ENCODE measurements at regions not wholly inside any gene's neighbourhood (a gene's known extent, or its start where the extent isn't known, plus 50 kb on each side); places are given as distances from the start of the nearest gene placed in this dataset.
"Not testable (repeated sequence)": the region's sequence is repeated elsewhere in the genome, so short reads cannot be mapped to it uniquely, and the experiment has no call there.

DNA sequence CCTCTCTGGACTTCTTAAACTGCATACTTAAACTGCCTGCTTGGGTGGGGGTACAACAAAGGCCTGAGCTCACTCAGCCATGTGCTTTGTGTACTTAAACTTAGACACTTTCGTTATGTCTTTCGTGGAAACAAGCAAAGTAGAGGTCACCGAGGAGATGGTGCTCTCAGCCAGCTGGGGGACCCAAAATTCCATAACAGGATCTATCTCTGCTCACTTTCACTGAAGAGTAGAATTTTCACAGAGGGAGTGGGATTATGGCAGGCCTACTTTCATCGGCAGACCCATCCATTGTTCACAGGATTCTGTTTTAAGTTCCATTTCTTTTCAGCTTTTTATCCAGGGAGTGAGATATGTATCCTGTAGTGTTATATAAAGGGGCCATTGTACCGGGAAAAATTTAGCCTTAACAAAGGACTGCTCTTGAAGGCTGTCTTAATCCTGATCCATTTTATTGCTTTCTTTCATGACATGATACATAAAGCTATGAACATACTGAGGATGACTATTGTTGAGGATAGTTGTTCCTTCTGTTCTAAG is 370.0 kb upstream of the GHITM start:
- intact Hi-C loops (cut with DNase I) = no loop called here
- no peaks in the 10 kb centered on the region for H3K36me3 ChIP-seq
- no peak for DNase-seq (ENCODE audit: low spot score)
- no peaks in the 10 kb centered on the region for H3K9me3 ChIP-seq
- H3K27me3 ChIP-seq (replicated peaks; ENCODE audit: insufficient read depth) = no peaks in the 10 kb centered on the region
- 58% methylated on average over 5 of the region's 5 CpGs for WGBS
- no peak for TF ChIP-seq POLR2AphosphoS5 (IDR thresholded peaks at IDR 0.05)
- no peak overlapping the region for H3K4me3 ChIP-seq
- no peak overlapping the region for H3K27ac ChIP-seq
- H3K4me1 ChIP-seq (replicated peaks) = no peaks in the 10 kb centered on the region

DNA sequence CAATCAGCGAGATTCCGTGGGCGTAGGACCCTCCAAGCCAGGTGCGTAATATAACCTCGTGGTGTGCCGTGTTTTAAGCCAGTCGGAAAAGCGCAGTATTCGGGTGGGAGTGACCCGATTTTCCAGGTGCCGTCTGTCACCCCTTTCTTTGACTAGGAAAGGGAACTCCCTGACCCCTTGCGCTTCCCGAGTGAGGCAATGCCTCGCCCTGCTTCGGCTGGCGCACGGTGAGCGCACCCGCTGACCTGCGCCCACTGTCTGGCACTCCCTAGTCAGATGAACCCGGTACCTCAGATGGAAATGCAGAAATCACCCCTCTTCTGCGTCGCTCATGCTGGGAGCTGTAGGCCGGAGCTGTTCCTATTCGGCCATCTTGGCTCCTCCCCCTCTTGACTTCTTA is 352.6 kb upstream of the GHITM start:
- H3K36me3 ChIP-seq; DNase-seq (ENCODE audit: low spot score); intact Hi-C loops (cut with DNase I); H3K4me1 ChIP-seq (replicated peaks); H3K4me3 ChIP-seq; H3K27me3 ChIP-seq (replicated peaks; ENCODE audit: insufficient read depth); H3K27ac ChIP-seq; H3K9me3 ChIP-seq: not testable (repeated sequence)
- 91% methylated on average over 25 of the region's 25 CpGs for WGBS

DNA sequence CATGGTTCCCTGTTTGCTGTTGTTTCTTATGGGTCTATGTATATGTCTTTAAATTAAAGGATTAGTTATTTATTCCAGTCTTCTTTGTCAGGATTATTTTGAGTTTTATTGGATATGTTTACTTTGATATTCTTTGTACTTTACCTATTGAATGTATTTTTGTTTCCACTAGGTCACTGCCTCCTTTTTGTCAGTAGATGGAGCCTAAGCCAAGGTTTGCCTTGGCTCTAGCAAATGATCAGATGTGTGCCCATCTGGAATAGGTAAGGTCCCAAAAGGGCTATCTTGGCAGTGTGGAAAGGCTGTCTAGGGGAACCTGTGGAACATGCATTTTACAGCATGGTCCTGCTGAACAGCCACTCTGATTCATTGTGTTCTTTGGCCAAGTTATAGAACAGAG is 337.3 kb upstream of the GHITM start:
- no peaks in the 10 kb centered on the region for H3K36me3 ChIP-seq
- no peaks in the 10 kb centered on the region for H3K27me3 ChIP-seq (replicated peaks; ENCODE audit: insufficient read depth)
- no peak overlapping the region for H3K4me3 ChIP-seq
- TF ChIP-seq, protein P1, sequence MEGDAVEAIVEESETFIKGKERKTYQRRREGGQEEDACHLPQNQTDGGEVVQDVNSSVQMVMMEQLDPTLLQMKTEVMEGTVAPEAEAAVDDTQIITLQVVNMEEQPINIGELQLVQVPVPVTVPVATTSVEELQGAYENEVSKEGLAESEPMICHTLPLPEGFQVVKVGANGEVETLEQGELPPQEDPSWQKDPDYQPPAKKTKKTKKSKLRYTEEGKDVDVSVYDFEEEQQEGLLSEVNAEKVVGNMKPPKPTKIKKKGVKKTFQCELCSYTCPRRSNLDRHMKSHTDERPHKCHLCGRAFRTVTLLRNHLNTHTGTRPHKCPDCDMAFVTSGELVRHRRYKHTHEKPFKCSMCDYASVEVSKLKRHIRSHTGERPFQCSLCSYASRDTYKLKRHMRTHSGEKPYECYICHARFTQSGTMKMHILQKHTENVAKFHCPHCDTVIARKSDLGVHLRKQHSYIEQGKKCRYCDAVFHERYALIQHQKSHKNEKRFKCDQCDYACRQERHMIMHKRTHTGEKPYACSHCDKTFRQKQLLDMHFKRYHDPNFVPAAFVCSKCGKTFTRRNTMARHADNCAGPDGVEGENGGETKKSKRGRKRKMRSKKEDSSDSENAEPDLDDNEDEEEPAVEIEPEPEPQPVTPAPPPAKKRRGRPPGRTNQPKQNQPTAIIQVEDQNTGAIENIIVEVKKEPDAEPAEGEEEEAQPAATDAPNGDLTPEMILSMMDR (IDR thresholded peaks at IDR 0.05) = no peak
- TF ChIP-seq POLR2AphosphoS5 (IDR thresholded peaks at IDR 0.05) (no peak), POLR2A (IDR thresholded peaks at IDR 0.05) (no peak)
- intact Hi-C loops (cut with DNase I) = no loop called here
- H3K9me3 ChIP-seq = no peaks in the 10 kb centered on the region
- no peak for DNase-seq (ENCODE audit: low spot score)
- no peaks in the 10 kb centered on the region for H3K4me1 ChIP-seq (replicated peaks)
- no peak overlapping the region for H3K27ac ChIP-seq

DNA sequence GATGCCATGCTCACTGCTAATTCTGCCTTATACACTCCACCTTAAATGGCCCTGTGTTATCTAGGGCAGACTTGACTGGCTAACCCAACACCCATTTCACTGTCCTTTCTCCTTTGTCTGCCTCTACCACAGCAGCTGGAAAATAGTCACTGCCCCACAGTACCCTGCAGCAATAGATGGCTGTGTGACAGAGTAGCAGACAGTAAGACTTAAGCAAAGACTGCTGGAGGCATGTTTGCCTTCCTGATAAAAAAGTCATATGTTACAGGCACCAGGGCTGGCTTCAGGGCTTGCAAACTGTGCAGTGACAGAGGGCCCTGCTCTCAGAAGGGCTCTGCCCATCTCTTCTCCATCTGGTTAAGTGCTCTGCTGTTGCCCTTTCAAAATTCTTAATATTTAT is 332.6 kb upstream of the GHITM start:
- no peaks in the 10 kb centered on the region for H3K9me3 ChIP-seq
- TF ChIP-seq POLR2AphosphoS5 (IDR thresholded peaks at IDR 0.05) (no peak), POLR2A (IDR thresholded peaks at IDR 0.05) (no peak)
- TF ChIP-seq, protein P1 (IDR thresholded peaks at IDR 0.05) = no peak
- H3K4me1 ChIP-seq (replicated peaks) = no peaks in the 10 kb centered on the region
- H3K36me3 ChIP-seq = no peaks in the 10 kb centered on the region
- intact Hi-C loops (cut with DNase I) = no loop called here
- H3K27ac ChIP-seq = no peak overlapping the region
- no peaks in the 10 kb centered on the region for H3K27me3 ChIP-seq (replicated peaks; ENCODE audit: insufficient read depth)
- no peak overlapping the region for H3K4me3 ChIP-seq
- DNase-seq (ENCODE audit: low spot score) = no peak

DNA sequence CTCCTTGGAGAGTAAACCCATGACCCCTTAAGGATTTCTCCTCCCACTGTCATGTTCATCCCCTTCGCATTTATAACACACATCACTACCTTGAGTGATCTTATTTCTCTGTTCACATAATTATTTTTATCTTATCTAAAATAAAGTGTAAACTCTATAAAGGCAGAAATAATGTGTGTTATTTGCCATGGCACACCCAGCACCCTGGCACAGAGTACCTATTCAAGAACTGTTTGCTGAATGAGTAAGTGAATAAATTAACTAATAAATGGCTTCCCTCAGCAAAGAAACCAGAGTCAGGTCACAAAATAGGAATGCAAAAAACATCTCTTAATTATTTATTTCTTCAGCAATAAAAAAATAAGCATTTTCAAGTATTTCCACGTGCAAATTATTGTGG is 330.3 kb upstream of the GHITM start:
- intact Hi-C loops (cut with DNase I) = no loop called here
- DNase-seq (ENCODE audit: low spot score) = no peak
- 51% methylated on average over 2 of the region's 2 CpGs for WGBS

DNA sequence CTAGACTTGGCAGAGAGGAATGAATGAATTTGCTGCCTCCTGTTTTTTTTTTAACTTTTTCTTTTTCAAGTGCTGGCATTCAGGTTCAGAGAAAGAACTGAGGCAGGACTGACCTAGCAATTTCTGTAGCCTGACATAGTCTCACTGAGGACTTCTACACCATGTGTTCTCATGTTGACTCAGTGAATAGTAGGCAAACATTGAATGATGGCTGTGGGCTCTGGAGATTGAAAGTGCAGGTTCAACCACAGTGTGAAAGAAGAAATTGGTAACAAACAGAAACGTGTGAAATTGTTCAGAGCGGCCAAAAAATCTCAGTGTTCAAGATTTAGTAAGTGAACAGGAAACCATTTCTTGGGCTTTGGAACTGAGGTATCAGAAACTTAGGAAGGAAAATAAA is 322.4 kb upstream of the GHITM start:
- 68% methylated on average over 2 of the region's 2 CpGs for WGBS
- no peak for DNase-seq (ENCODE audit: low spot score)
- H3K27ac ChIP-seq = no peak overlapping the region
- no peaks in the 10 kb centered on the region for H3K36me3 ChIP-seq
- no peaks in the 10 kb centered on the region for H3K27me3 ChIP-seq (replicated peaks; ENCODE audit: insufficient read depth)
- no peak for TF ChIP-seq POLR2AphosphoS5 (IDR thresholded peaks at IDR 0.05)
- TF ChIP-seq POLR2A (IDR thresholded peaks at IDR 0.05) = no peak
- TF ChIP-seq, protein P1 (IDR thresholded peaks at IDR 0.05) = no peak
- H3K4me1 ChIP-seq (replicated peaks) = no peaks in the 10 kb centered on the region
- H3K4me3 ChIP-seq = no peak overlapping the region
- intact Hi-C loops (cut with DNase I) = no loop called here
- no peaks in the 10 kb centered on the region for H3K9me3 ChIP-seq

More for the DNA sequence above, 330.3 kb upstream of the GHITM start:
- TF ChIP-seq POLR2A (IDR thresholded peaks at IDR 0.05) (no peak), POLR2AphosphoS5 (IDR thresholded peaks at IDR 0.05) (peak; percentile 19)
- TF ChIP-seq, protein P1 (IDR thresholded peaks at IDR 0.05) = no peak
- Histone ChIP-seq H3K4me3 (no peak overlapping the region), H3K4me1 (replicated peaks) (no peaks in the 10 kb centered on the region), H3K27me3 (replicated peaks; ENCODE audit: insufficient read depth) (no peaks in the 10 kb centered on the region), H3K9me3 (no peaks in the 10 kb centered on the region), H3K36me3 (no peaks in the 10 kb centered on the region), H3K27ac (no peak overlapping the region)

Data from prostate gland (tissue), 2 donors.